GM18870 (cell line): ENCODE measurements at regions not wholly inside any gene's neighbourhood (a gene's known extent, or its start where the extent isn't known, plus 50 kb on each side); places are given as distances from the start of the nearest gene placed in this dataset.
"Not testable (repeated sequence)": the region's sequence is repeated elsewhere in the genome, so short reads cannot be mapped to it uniquely, and the experiment has no call there.

Experiments used
- ATAC-seq: cut with Tn5 transposase; IDR thresholded peaks from one replicate; pipeline ENCODE4 v1.9.1; 2021; ENCODE audit warnings: moderate library complexity; ENCODE audit not compliant: unreplicated experiment

GRCh38 chr3:132084982-132085381, 50.2 kb upstream of the CPNE4 start:
- no peak for ATAC-seq

GRCh38 chr3:132087356-132087755, 52.5 kb upstream of the CPNE4 start:
- no peak for ATAC-seq

- no peak for ATAC-seq
Measured at GRCh38 chr3:132088291-132088690, 53.5 kb upstream of the CPNE4 start.

- ATAC-seq, result no peak
Measured at GRCh38 chr3:132090921-132091320, 56.1 kb upstream of the CPNE4 start.

GRCh38 chr3:132116601-132117000, 81.8 kb upstream of the CPNE4 start:
- ATAC-seq, result no peak

- ATAC-seq, result no peak
Measured at GRCh38 chr3:132117642-132118041, 82.8 kb upstream of the CPNE4 start.

- ATAC-seq, result no peak
Measured at GRCh38 chr3:132119531-132119930, 84.7 kb upstream of the CPNE4 start.

- ATAC-seq, result no peak
Measured at GRCh38 chr3:132124096-132124495, 89.3 kb upstream of the CPNE4 start.

- ATAC-seq, result no peak
Measured at GRCh38 chr3:132124651-132125284, 90.0 kb upstream of the CPNE4 start.

GRCh38 chr3:132134611-132135010, 99.8 kb upstream of the CPNE4 start:
- ATAC-seq, result no peak

GRCh38 chr3:132135628-132136333, 101.0 kb upstream of the CPNE4 start:
- ATAC-seq, result no peak

GRCh38 chr3:132136334-132136716, 101.5 kb upstream of the CPNE4 start:
- no peak for ATAC-seq

GRCh38 chr3:132136902-132137301, 102.1 kb upstream of the CPNE4 start:
- ATAC-seq, result not testable (repeated sequence)

- no peak for ATAC-seq
Measured at GRCh38 chr3:132145833-132146232, 111.0 kb upstream of the CPNE4 start.

- no peak for ATAC-seq
Measured at GRCh38 chr3:132154619-132155018, 119.8 kb upstream of the CPNE4 start.

GRCh38 chr3:132159145-132159544, 124.3 kb upstream of the CPNE4 start:
- ATAC-seq, result no peak

- no peak for ATAC-seq
Measured at GRCh38 chr3:132160198-132160597, 125.4 kb upstream of the CPNE4 start.

GRCh38 chr3:132161608-132162007, 126.8 kb upstream of the CPNE4 start:
- ATAC-seq, result no peak

- ATAC-seq, result no peak
Measured at GRCh38 chr3:132164469-132165092, 129.8 kb upstream of the CPNE4 start.

GRCh38 chr3:132167870-132168269, 133.1 kb upstream of the CPNE4 start:
- ATAC-seq, result no peak

- no peak for ATAC-seq
Measured at GRCh38 chr3:132174500-132174899, 139.7 kb upstream of the CPNE4 start.

- ATAC-seq, result no peak
Measured at GRCh38 chr3:132180337-132180791, 136.8 kb upstream of the ACP3 start.
